ENCODE measurements at regions not wholly inside any gene's neighbourhood (a gene's known extent, or its start where the extent isn't known, plus 50 kb on each side); places are given as distances from the start of the nearest gene placed in this dataset.

DNA sequence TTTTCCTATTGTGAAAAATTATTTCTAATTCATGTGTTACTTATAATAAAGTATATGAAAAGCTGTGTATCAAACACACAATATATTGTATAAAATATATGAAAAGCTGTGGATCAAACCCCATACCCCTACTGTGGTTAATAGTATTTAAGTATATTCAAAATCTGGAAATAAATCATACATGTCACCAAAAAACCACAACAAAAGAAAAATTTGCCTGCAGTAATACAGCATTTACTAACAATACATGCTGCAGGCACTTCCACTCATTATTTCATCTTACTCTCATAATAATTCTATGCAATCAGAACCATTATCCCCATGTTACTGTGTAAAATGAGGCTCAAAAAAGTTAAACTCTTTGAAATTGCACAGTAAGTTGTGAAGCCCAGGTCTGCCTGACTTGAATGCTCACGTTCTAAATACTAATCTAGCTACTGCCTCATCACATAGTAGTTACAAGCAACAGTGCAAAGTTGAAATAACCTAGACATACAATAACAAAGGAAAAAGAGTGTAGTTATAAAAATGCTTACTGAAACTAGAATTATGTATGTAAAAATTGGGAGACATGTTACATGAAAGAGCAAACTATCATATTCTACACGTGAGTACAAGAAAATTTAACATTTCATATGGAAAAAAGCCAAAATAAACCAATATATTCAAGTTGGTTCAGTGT is 61.7 kb downstream of the FAM217A start:
- peaks cover 25% of the 10 kb centered on the region for H4K20me1 ChIP-seq (ENCODE audit: control insufficient read depth, insufficient read depth, low read length, poor library complexity, severe bottlenecking)
- POLR2A ChIA-PET, result interaction anchor here (1.5 to 1.6 kb wide), 2 partner anchors 119 to 758 kb away, joined by 4 to 5 read pairs; partner anchors contain the start of genes ECI2 and PSMG4
- intact Hi-C loops (cut with micrococcal nuclease), result loop anchor here (5.0 to 10.0 kb wide), 4 partner anchors 562 to 1030 kb away; partner anchors contain the start of genes CDYL and SLC22A23
- no peaks in the 10 kb centered on the region for H3K27me3 ChIP-seq (replicated peaks in 1 of 4; ENCODE audit: control extremely low read depth in 1 of 4, control insufficient read depth in 3 of 4, insufficient read depth in 4 of 4, low read length in 3 of 4)
- CTCF ChIA-PET, result interaction anchor here (0.8 to 2.6 kb wide), 7 partner anchors 9 to 737 kb away, joined by 3 to 15 read pairs (median 5); no protein-coding TSS in a partner anchor
- Mint-ChIP-seq H3K4me1 (peaks cover 69% of the 10 kb centered on the region), H3K27ac (peak overlapping the region; percentile 99), H3K9me3 (ENCODE audit: insufficient read depth) (no peaks in the 10 kb centered on the region), H3K4me3 (peak overlapping the region; percentile 96), H3K27me3 (no peaks in the 10 kb centered on the region)
- H3K9me3 ChIP-seq (ENCODE audit: control extremely low read depth in 1 of 3, control insufficient read depth in 2 of 3, insufficient read depth in 1 of 3, low read length in 2 of 3), result no peaks in the 10 kb centered on the region
- H3K27ac ChIP-seq (ENCODE audit: low read length in 2 of 2), result peak overlapping the region; percentile 94 to 97
- no CpG with 5 or more reads among the region's 2 CpGs for WGBS (ENCODE audit: insufficient coverage)
- peak overlapping the region; percentile 86 for H3K9ac ChIP-seq (ENCODE audit: low read length)
- DNase-seq, result no peak
- no peak for ATAC-seq (ENCODE audit: low read depth)
- TF ChIP-seq EZH2 (IDR thresholded peaks at IDR 0.05; ENCODE audit: borderline replicate concordance, insufficient read depth, low read depth, low read length, poor library complexity, severe bottlenecking), result no peak
- TF ChIP-seq CTCF (IDR thresholded peaks at IDR 0.05), result no peak
- peak overlapping the region; percentile 81 for H3K4me2 ChIP-seq (replicated peaks; ENCODE audit: low read depth, low read length, poor library complexity, severe bottlenecking)
- peak overlapping the region; percentile 93 for H2AFZ ChIP-seq (ENCODE audit: insufficient read depth, low read depth, low read length, poor library complexity, severe bottlenecking)
- peaks cover 18 to 29% of the 10 kb centered on the region in 2 donors for H3K4me1 ChIP-seq (ENCODE audit: control insufficient read depth in 2 of 2, insufficient read depth in 2 of 2, low read length in 2 of 2)
- peaks cover 45% of the 10 kb centered on the region for H3K79me2 ChIP-seq (ENCODE audit: control insufficient read depth, insufficient read depth, low read length)
- H3K36me3 ChIP-seq (replicated peaks in 1 of 2; ENCODE audit: control extremely low read depth in 1 of 2, control insufficient read depth in 1 of 2, extremely low read depth in 1 of 2, insufficient read depth in 2 of 2, low read length in 1 of 2), result peaks cover 0 to 2% of the 10 kb centered on the region in 2 experiments
- peak overlapping the region; percentile 71 to 91 (median 80) for H3K4me3 ChIP-seq (ENCODE audit: control extremely low read depth in 1 of 5, extremely low read depth in 1 of 5, insufficient read depth in 1 of 5, low read depth in 2 of 5, low read length in 4 of 5)

- Mint-ChIP-seq H3K27me3 (no peaks in the 10 kb centered on the region), H3K27ac (peak overlapping the region; percentile 99)
Measured at GRCh38 chr6:4017834-4018170, 61.1 kb downstream of the FAM217A start.

More at GRCh38 chr6:4017834-4018170, 61.1 kb downstream of the FAM217A start:
- ATAC-seq (ENCODE audit: low read depth), result no peak
- peaks cover 24 to 35% of the 10 kb centered on the region in 2 donors for H3K4me1 ChIP-seq (ENCODE audit: control insufficient read depth in 2 of 2, insufficient read depth in 2 of 2, low read length in 2 of 2)
- peak overlapping the region; percentile 94 to 97 for H3K27ac ChIP-seq (ENCODE audit: low read length in 2 of 2)
- H2AFZ ChIP-seq (ENCODE audit: insufficient read depth, low read depth, low read length, poor library complexity, severe bottlenecking), result peak overlapping the region; percentile 93
- peaks cover 70% of the 10 kb centered on the region for H3K4me1 Mint-ChIP-seq
- peak overlapping the region; percentile 86 for H3K9ac ChIP-seq (ENCODE audit: low read length)
- no peaks in the 10 kb centered on the region for H3K9me3 Mint-ChIP-seq (ENCODE audit: insufficient read depth)
- H3K9me3 ChIP-seq (ENCODE audit: control extremely low read depth in 1 of 3, control insufficient read depth in 2 of 3, insufficient read depth in 1 of 3, low read length in 2 of 3), result no peaks in the 10 kb centered on the region
- peak overlapping the region; percentile 71 to 91 (median 80) for H3K4me3 ChIP-seq (ENCODE audit: control extremely low read depth in 1 of 5, extremely low read depth in 1 of 5, insufficient read depth in 1 of 5, low read depth in 2 of 5, low read length in 4 of 5)
- CTCF ChIA-PET, result interaction anchor here (0.9 to 2.6 kb wide), 10 partner anchors 10 to 738 kb away, joined by 3 to 15 read pairs (median 4); partner anchors contain the start of gene FAM50B
- H4K20me1 ChIP-seq (ENCODE audit: control insufficient read depth, insufficient read depth, low read length, poor library complexity, severe bottlenecking), result peaks cover 25% of the 10 kb centered on the region
- TF ChIP-seq CTCF (IDR thresholded peaks at IDR 0.05), result no peak
- TF ChIP-seq EZH2 (IDR thresholded peaks at IDR 0.05; ENCODE audit: borderline replicate concordance, insufficient read depth, low read depth, low read length, poor library complexity, severe bottlenecking), result no peak
- H3K79me2 ChIP-seq (ENCODE audit: control insufficient read depth, insufficient read depth, low read length), result peaks cover 45% of the 10 kb centered on the region
- peak overlapping the region; percentile 81 for H3K4me2 ChIP-seq (replicated peaks; ENCODE audit: low read depth, low read length, poor library complexity, severe bottlenecking)
- H3K27me3 ChIP-seq (replicated peaks in 1 of 4; ENCODE audit: control extremely low read depth in 1 of 4, control insufficient read depth in 3 of 4, insufficient read depth in 4 of 4, low read length in 3 of 4), result no peaks in the 10 kb centered on the region
- H3K4me3 Mint-ChIP-seq, result peak overlapping the region; percentile 96
- 0% methylated on average over 6 of the region's 9 CpGs for WGBS (ENCODE audit: insufficient coverage)
- no peaks in the 10 kb centered on the region for H3K36me3 ChIP-seq (replicated peaks in 1 of 2; ENCODE audit: control extremely low read depth in 1 of 2, control insufficient read depth in 1 of 2, extremely low read depth in 1 of 2, insufficient read depth in 2 of 2, low read length in 1 of 2)
- no peak for DNase-seq
- POLR2A ChIA-PET, result interaction anchor here (0.6 to 1.6 kb wide), 5 partner anchors 10 to 759 kb away, joined by 3 to 6 read pairs (median 4); partner anchors contain the start of genes ECI2, PSMG4 and PXDC1
- intact Hi-C loops (cut with micrococcal nuclease), result loop anchor here (1.0 to 10.0 kb wide), 8 partner anchors 118 to 1031 kb away; partner anchors contain the start of genes BPHL, CDYL, FAM50B and RIPK1

Measured in B cell (primary cell).